Ishikawa (cell line): ENCODE measurements at regions not wholly inside any gene's neighbourhood (a gene's known extent, or its start where the extent isn't known, plus 50 kb on each side); places are given as distances from the start of the nearest gene placed in this dataset.

ENCODE experiments used
- CEBPB ChIP-seq: IDR thresholded peaks from 2 replicates; pipeline ENCODE4 v1.6.1; 2012
- CREB1 ChIP-seq: IDR thresholded peaks from 2 replicates; pipeline ENCODE4 v1.6.1; 2012; ENCODE audit warnings: low read depth
- EP300 ChIP-seq: IDR thresholded peaks from 2 replicates; pipeline ENCODE4 v1.6.1; 2012; ENCODE audit warnings: borderline replicate concordance
- FOXM1 ChIP-seq: IDR thresholded peaks from 2 replicates; pipeline ENCODE4 v1.6.1; 2012; ENCODE audit warnings: low read depth, borderline replicate concordance
- NFIC ChIP-seq: IDR thresholded peaks from 2 replicates; pipeline ENCODE4 v1.6.1; 2012
- RAD21 ChIP-seq: IDR thresholded peaks from 2 replicates; pipeline ENCODE4 v1.6.1; 2012; ENCODE audit warnings: low read depth
- REST ChIP-seq: IDR thresholded peaks from 2 replicates; pipeline ENCODE4 v1.6.1; 2012; ENCODE audit warnings: low read depth, mild to moderate bottlenecking
- TAF1 ChIP-seq: IDR thresholded peaks from 2 replicates; pipeline ENCODE4 v1.6.1; 2012; ENCODE audit warnings: low read depth, mild to moderate bottlenecking
- TCF12 ChIP-seq: IDR thresholded peaks from 2 replicates; pipeline ENCODE4 v1.6.1; 2012; ENCODE audit warnings: low read depth
- TEAD4 ChIP-seq: IDR thresholded peaks from 2 replicates; pipeline ENCODE4 v1.6.1; 2012
- YY1 ChIP-seq: IDR thresholded peaks from 2 replicates; pipeline ENCODE4 v1.6.1; 2012; ENCODE audit warnings: low read depth
- ZBTB7A ChIP-seq: IDR thresholded peaks from 2 replicates; pipeline ENCODE4 v1.6.1; 2012; ENCODE audit warnings: low read depth
- TF ChIP-seq, protein P1 (sequence below): IDR thresholded peaks from 2 replicates; pipeline ENCODE4 v1.6.1; 2012
- TF ChIP-seq, protein P2 (sequence below): IDR thresholded peaks from 2 replicates; pipeline ENCODE4 v1.6.1; 2012

DNA sequence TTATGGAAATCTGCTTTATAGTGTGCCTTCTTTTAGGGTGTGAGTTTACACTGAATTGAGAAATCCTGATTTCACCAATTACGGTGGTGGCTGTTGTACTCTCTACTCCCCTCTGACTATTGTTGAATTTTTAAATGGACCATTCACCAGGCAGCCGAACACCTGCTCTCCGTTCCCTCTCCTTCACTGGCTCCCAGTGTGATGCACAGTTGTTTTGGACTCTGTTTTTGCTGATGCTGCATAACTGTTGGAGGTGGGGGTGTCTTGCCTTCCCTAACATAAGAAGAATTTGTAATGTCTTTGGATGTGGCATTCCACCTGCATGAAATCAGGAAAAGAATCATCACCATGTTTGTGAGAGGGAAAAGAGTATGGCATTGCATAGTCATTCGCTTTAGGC is 341.2 kb downstream of the SNAPC1 start:
- TF ChIP-seq TAF1 (no peak), EP300 (no peak), TEAD4 (no peak), CEBPB (no peak), RAD21 (no peak), REST (no peak), YY1 (no peak), NFIC (no peak), FOXM1 (no peak), CREB1 (no peak), ZBTB7A (no peak), TCF12 (no peak)
- TF ChIP-seq, protein P1, sequence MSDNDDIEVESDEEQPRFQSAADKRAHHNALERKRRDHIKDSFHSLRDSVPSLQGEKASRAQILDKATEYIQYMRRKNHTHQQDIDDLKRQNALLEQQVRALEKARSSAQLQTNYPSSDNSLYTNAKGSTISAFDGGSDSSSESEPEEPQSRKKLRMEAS = no peak
- TF ChIP-seq, protein P2, sequence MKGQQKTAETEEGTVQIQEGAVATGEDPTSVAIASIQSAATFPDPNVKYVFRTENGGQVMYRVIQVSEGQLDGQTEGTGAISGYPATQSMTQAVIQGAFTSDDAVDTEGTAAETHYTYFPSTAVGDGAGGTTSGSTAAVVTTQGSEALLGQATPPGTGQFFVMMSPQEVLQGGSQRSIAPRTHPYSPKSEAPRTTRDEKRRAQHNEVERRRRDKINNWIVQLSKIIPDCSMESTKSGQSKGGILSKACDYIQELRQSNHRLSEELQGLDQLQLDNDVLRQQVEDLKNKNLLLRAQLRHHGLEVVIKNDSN = no peak
